ENCODE measurements at regions not wholly inside any gene's neighbourhood (a gene's known extent, or its start where the extent isn't known, plus 50 kb on each side); places are given as distances from the start of the nearest gene placed in this dataset.

GRCh38 chr2:157024129-157024528 lies 233.4 kb upstream of the GALNT5 start:
- H3K27me3 ChIP-seq (ENCODE audit: control insufficient read depth, insufficient read depth, low read length), result no peaks in the 10 kb centered on the region
- DNase-seq (ENCODE audit: low read depth), result no peak
- TF ChIP-seq, protein P1, sequence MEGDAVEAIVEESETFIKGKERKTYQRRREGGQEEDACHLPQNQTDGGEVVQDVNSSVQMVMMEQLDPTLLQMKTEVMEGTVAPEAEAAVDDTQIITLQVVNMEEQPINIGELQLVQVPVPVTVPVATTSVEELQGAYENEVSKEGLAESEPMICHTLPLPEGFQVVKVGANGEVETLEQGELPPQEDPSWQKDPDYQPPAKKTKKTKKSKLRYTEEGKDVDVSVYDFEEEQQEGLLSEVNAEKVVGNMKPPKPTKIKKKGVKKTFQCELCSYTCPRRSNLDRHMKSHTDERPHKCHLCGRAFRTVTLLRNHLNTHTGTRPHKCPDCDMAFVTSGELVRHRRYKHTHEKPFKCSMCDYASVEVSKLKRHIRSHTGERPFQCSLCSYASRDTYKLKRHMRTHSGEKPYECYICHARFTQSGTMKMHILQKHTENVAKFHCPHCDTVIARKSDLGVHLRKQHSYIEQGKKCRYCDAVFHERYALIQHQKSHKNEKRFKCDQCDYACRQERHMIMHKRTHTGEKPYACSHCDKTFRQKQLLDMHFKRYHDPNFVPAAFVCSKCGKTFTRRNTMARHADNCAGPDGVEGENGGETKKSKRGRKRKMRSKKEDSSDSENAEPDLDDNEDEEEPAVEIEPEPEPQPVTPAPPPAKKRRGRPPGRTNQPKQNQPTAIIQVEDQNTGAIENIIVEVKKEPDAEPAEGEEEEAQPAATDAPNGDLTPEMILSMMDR (IDR thresholded peaks at IDR 0.05; ENCODE audit: insufficient read depth, low read length, severe bottlenecking), result no peak
- FAIRE-seq, result no peak
- no peaks in the 10 kb centered on the region for H3K36me3 ChIP-seq (ENCODE audit: control insufficient read depth, insufficient read depth, low read length)
- no peak overlapping the region for H3K4me3 ChIP-seq (ENCODE audit: low read depth, low read length)

DNA sequence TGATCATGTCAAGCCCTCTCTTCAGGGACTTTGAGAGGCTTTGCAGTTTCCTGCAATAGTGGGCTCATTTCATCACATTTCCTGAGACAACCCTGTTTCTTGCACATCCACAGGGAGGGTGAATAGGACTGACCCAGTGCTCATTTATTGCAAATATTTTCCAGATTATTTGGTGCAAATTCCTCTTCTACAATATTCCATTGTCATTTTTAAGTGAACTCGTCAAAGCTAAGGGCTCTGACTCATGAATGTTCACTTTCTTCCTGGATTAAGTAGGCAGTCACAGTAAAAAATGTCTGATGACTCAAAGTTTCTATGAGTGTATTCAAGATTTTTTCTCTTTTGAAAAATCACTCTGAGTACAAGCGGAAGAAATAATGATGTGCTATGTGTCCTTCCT lies 225.5 kb upstream of the GALNT5 start:
- FAIRE-seq, result no peak
- no peaks in the 10 kb centered on the region for H3K27me3 ChIP-seq (ENCODE audit: control insufficient read depth, insufficient read depth, low read length)
- peak; percentile 96 for DNase-seq (ENCODE audit: low read depth)
- H3K36me3 ChIP-seq (ENCODE audit: control insufficient read depth, insufficient read depth, low read length), result no peaks in the 10 kb centered on the region
- no peak overlapping the region for H3K4me3 ChIP-seq (ENCODE audit: low read depth, low read length)
- TF ChIP-seq, protein P1 (IDR thresholded peaks at IDR 0.05; ENCODE audit: insufficient read depth, low read length, severe bottlenecking), result no peak

DNA sequence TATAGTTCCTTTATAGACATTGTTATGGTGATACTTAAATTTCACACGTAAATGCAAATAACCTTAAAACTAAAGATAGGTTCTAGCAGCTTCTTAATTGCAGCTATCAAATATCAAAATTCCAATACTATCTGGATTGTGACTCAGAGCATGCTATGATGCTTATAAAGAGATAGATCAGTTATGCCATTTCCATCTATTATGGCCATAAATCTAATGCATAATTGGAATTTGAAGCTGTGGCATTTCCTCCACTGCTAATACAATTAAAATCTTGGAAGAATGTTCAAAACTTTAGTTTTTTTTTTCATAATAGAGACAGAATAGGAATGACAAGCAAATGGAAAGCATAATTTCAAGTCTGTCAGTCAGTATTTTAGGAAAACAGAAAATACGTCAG lies 220.8 kb upstream of the GALNT5 start:
- H3K27me3 ChIP-seq (ENCODE audit: control insufficient read depth, insufficient read depth, low read length), result no peaks in the 10 kb centered on the region
- no peak for DNase-seq (ENCODE audit: low read depth)
- no peak overlapping the region for H3K4me3 ChIP-seq (ENCODE audit: low read depth, low read length)
- FAIRE-seq, result no peak
- TF ChIP-seq, protein P1 (IDR thresholded peaks at IDR 0.05; ENCODE audit: insufficient read depth, low read length, severe bottlenecking), result no peak
- H3K36me3 ChIP-seq (ENCODE audit: control insufficient read depth, insufficient read depth, low read length), result no peaks in the 10 kb centered on the region

DNA sequence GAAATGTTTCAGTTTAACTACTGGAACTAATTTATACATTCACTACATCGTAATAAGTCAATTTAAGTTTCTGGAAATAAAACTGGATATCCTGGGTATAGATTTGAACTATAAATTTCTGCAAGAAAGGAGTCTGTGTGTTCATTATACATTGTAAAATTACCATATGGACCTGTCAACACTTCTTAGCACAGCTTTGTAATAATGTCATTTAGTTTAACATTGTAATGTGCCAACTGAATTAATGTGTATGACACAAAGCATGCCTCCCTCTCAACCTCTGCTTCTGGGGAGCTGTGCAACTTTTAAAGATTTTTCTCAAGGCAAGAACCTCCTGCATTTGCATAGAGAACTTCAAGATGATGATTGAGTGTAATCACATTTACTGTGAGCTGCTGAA lies 213.7 kb upstream of the GALNT5 start:
- Histone ChIP-seq H3K27me3 (ENCODE audit: control insufficient read depth, insufficient read depth, low read length) (no peaks in the 10 kb centered on the region), H3K4me3 (ENCODE audit: low read depth, low read length) (no peak overlapping the region), H3K36me3 (ENCODE audit: control insufficient read depth, insufficient read depth, low read length) (no peaks in the 10 kb centered on the region)
- DNase-seq (ENCODE audit: low read depth) (no peak), FAIRE-seq (no peak)
- TF ChIP-seq, protein P1 (IDR thresholded peaks at IDR 0.05; ENCODE audit: insufficient read depth, low read length, severe bottlenecking), result no peak

- TF ChIP-seq, protein P1 (IDR thresholded peaks at IDR 0.05; ENCODE audit: insufficient read depth, low read length, severe bottlenecking), result no peak
- peak; percentile 64 for FAIRE-seq
- H3K27me3 ChIP-seq (ENCODE audit: control insufficient read depth, insufficient read depth, low read length), result no peaks in the 10 kb centered on the region
- no peaks in the 10 kb centered on the region for H3K36me3 ChIP-seq (ENCODE audit: control insufficient read depth, insufficient read depth, low read length)
- no peak for DNase-seq (ENCODE audit: low read depth)
- no peak overlapping the region for H3K4me3 ChIP-seq (ENCODE audit: low read depth, low read length)
Observed at GRCh38 chr2:157046396-157046795, 211.1 kb upstream of the GALNT5 start.

GRCh38 chr2:157052685-157053224 lies 204.8 kb upstream of the GALNT5 start:
- H3K27me3 ChIP-seq (ENCODE audit: control insufficient read depth, insufficient read depth, low read length), result no peaks in the 10 kb centered on the region
- TF ChIP-seq, protein P1 (IDR thresholded peaks at IDR 0.05; ENCODE audit: insufficient read depth, low read length, severe bottlenecking), result no peak
- DNase-seq (ENCODE audit: low read depth), result peak; percentile 78
- no peaks in the 10 kb centered on the region for H3K36me3 ChIP-seq (ENCODE audit: control insufficient read depth, insufficient read depth, low read length)
- H3K4me3 ChIP-seq (ENCODE audit: low read depth, low read length), result no peak overlapping the region
- FAIRE-seq, result no peak
